ENCODE measurements at regions not wholly inside any gene's neighbourhood (a gene's known extent, or its start where the extent isn't known, plus 50 kb on each side); places are given as distances from the start of the nearest gene placed in this dataset.
A peak's percentile ranks its signal among the peaks of the same experiment; 100 is the strongest.

DNA sequence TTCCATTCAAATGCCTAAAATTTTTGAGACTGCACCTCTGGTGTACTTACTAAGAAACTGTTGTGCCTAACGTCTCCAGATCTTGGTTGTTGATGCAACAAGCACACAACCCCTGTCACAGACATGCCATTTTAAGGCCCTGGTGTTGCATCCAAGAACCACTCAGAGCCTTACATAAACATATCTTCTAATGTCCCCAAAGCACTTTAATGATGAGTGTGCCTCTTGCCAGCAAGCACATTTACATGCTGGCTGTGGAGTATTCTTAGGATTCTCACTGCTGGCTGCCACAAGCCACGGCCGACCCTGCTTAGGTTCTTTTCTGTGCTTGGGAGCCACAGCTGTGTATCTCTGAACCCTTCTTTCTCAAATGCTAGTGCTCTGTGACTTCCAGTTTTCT, 201.4 kb downstream of the ADAMTS15 start:
- no peak for ATAC-seq
- Histone ChIP-seq H3K4me3 (no peak overlapping the region), H3K27me3 (no peaks in the 10 kb centered on the region), H3K4me1 (peaks cover 19 to 85% (median 30%) of the 10 kb centered on the region in 3 donors), H3K36me3 (no peaks in the 10 kb centered on the region), H3K27ac (peak overlapping the region; percentile 56 to 74 (median 62)), H3K9me3 (no peaks in the 10 kb centered on the region)
- TF ChIP-seq POLR2A (IDR thresholded peaks at IDR 0.05) (no peak), POLR2AphosphoS5 (IDR thresholded peaks at IDR 0.05) (peak; percentile 83), EP300 (IDR thresholded peaks at IDR 0.05) (no peak)
- 12 to 17% methylated on average over 3 of the region's 3 CpGs for WGBS, 2 donors (ENCODE audit: low coverage in 1 of 2)

DNA sequence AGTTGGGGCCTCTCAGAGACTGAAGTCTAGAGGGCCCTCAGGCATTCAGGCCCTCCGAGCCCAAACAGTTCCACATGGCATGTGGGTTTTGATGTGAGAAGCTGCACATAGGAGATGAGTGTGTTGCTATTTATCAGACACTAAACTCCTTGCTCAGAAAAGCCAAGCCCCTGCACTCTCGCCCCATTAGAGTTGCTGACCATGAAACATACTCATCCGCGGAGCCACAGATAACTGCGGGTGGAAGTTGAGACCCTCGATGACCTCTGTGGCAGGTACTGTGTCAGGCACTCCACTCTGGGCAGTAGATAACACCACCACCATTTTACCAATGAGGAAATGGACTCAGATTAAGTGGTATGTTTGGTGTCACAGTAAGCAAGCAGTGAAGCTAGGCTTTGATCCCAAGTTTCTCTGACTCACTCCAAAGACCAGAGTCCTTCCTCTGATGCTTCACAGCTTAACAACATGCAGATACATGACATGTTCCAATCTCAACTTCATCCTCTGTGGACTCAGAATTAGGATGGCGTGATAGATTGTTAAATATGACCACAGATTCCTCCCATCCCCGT, 202.1 kb downstream of the ADAMTS15 start:
- TF ChIP-seq POLR2AphosphoS5 (IDR thresholded peaks at IDR 0.05) (no peak), CTCF (IDR thresholded peaks at IDR 0.05) (no peak), EP300 (IDR thresholded peaks at IDR 0.05) (no peak), POLR2A (IDR thresholded peaks at IDR 0.05) (no peak)
- peaks cover 20 to 90% (median 35%) of the 10 kb centered on the region in 3 donors for H3K4me1 ChIP-seq
- H3K27ac ChIP-seq = peak overlapping the region; percentile 8 to 74 (median 60)

DNA sequence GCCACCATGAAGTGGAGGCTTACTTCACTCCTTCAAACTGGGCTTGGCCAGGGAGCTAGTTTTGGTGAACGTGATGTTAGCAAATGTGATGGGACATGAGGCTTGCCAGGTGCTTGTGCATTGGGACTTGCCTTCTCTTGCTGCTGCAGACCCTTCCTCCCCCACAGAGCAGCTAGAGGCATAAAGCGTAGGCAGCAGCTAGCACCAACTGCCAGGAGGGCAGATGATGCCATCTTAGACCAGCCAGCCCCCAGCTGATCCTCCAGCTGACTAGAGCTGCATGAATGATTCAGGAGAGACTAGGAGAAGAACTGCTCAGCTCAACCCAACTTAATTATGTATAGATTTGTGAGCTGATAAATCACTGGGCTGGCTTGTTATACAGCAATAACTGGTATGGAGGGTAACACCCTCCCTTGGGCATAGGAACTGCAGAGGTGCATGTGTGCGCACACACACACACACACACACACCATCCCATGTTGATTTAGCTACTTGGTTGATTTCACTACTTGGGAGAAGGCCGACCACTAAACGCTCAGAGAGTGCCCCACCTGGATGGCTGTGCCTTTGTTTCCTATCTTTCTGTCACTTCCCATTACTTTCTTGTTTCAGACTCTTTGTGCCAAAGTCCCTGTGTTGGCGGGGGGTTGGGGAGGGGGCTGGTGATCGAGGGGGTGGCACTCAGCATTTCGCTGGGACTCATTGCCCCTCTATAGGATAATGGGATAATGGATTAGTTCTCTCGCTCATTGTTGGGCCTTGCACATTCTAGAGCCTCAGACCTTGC, 202.8 kb downstream of the ADAMTS15 start:
- ATAC-seq = no peak
- H3K27me3 ChIP-seq = no peaks in the 10 kb centered on the region
- no peaks in the 10 kb centered on the region for H3K36me3 ChIP-seq
- 82 to 92% methylated on average over 4 to 5 of the region's 9 CpGs for WGBS, 2 donors (ENCODE audit: low coverage in 1 of 2)
- peaks cover 20 to 92% (median 35%) of the 10 kb centered on the region in 3 donors for H3K4me1 ChIP-seq
- no peak overlapping the region for H3K4me3 ChIP-seq
- no peak for TF ChIP-seq EP300 (IDR thresholded peaks at IDR 0.05)
- no peak for TF ChIP-seq POLR2AphosphoS5 (IDR thresholded peaks at IDR 0.05)
- no peak for TF ChIP-seq POLR2A (IDR thresholded peaks at IDR 0.05)
- no peak for TF ChIP-seq CTCF (IDR thresholded peaks at IDR 0.05)
- peak overlapping the region in 1 of 4 donors; percentile 74 for H3K27ac ChIP-seq
- H3K9me3 ChIP-seq = no peaks in the 10 kb centered on the region

More for the DNA sequence above, 202.1 kb downstream of the ADAMTS15 start:
- Histone ChIP-seq H3K9me3 (no peaks in the 10 kb centered on the region), H3K4me3 (no peak overlapping the region), H3K36me3 (no peaks in the 10 kb centered on the region), H3K27me3 (no peaks in the 10 kb centered on the region)
- WGBS, 2 donors (ENCODE audit: low coverage in 1 of 2) = 89 to 90% methylated on average over 3 to 5 of the region's 8 CpGs
- ATAC-seq = no peak

GRCh38 chr11:130652671-130653335, 204.4 kb downstream of the ADAMTS15 start:
- peak overlapping the region; percentile 72 to 84 (median 78) for H3K27ac ChIP-seq
- H3K9me3 ChIP-seq = no peaks in the 10 kb centered on the region
- no peak overlapping the region for H3K4me3 ChIP-seq
- H3K4me1 ChIP-seq = peaks cover 20 to 77% (median 35%) of the 10 kb centered on the region in 3 donors
- ATAC-seq = peak; percentile 88
- H3K36me3 ChIP-seq = no peaks in the 10 kb centered on the region
- H3K27me3 ChIP-seq = no peaks in the 10 kb centered on the region
- TF ChIP-seq POLR2AphosphoS5 (IDR thresholded peaks at IDR 0.05) (peak; percentile 97), POLR2A (IDR thresholded peaks at IDR 0.05) (no peak)
- WGBS, 2 donors (ENCODE audit: low coverage in 1 of 2) = 43 to 45% methylated on average over 3 of the region's 3 CpGs

DNA sequence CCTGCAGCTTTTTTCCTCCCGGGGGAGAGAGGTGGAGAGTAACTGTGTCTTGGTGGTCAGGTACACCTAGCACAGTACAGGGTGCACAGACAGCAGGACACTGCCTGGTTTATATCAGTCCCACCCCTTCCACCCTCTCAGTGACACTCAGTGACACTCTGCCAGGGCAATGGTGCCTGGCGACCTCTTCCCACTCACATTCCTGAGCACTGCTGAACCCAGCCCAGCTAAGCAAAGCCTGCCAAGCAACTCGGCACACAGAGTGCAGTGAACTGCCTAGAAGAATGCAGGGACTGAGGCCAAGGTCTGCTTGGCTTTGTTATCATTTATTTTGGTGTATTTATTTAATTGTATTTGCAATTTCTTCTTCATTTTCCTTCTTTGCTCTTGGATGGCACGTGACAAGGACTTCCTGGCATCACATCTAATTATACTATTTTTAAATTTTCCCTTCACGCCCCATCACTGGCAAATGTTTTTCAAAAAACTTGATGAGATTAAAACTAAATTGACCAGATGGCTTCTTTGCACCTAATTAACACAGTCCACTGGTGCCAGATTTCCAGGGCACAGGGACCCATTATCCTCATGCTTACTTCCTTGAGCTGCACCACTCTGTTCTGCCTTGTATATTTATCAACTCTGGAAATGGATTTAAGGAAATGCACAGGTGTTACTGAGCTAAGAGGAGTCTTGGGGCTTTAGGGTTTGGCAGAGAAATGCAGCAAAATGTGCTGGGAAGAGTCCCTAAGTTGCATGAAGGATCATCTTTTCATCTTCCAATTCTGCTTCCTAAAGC, 205.6 kb downstream of the ADAMTS15 start:
- H3K27me3 ChIP-seq = no peaks in the 10 kb centered on the region
- H3K4me3 ChIP-seq = no peak overlapping the region
- H3K36me3 ChIP-seq = no peaks in the 10 kb centered on the region
- peak; percentile 86 for ATAC-seq
- peaks cover 20 to 66% (median 31%) of the 10 kb centered on the region in 3 donors for H3K4me1 ChIP-seq
- no peaks in the 10 kb centered on the region for H3K9me3 ChIP-seq
- no peak for TF ChIP-seq CTCF (IDR thresholded peaks at IDR 0.05)
- peak; percentile 89 for TF ChIP-seq POLR2AphosphoS5 (IDR thresholded peaks at IDR 0.05)
- TF ChIP-seq EP300 (IDR thresholded peaks at IDR 0.05) = no peak
- H3K27ac ChIP-seq = peak overlapping the region; percentile 72 to 84 (median 78)
- 5 to 20% methylated on average over 5 of the region's 5 CpGs for WGBS, 2 donors (ENCODE audit: low coverage in 1 of 2)
